NB4 (cell line): ENCODE measurements at regions not wholly inside any gene's neighbourhood (a gene's known extent, or its start where the extent isn't known, plus 50 kb on each side); places are given as distances from the start of the nearest gene placed in this dataset.

Source experiments
- DNase-seq: peaks from one replicate; pipeline ENCODE4 v3.0.0; 2010; ENCODE audit warnings: low read depth
- H3K4me3 ChIP-seq: one replicate; pipeline ENCODE4 v1.5.1; 2011; ENCODE audit warnings: mild to moderate bottlenecking, low read depth, low read length, moderate library complexity
- CTCF ChIP-seq: IDR thresholded peaks from one replicate; pipeline ENCODE4 v1.5.1; 2012; ENCODE audit warnings: low read depth, low read length
- MAX ChIP-seq: IDR thresholded peaks from 2 replicates; pipeline ENCODE4 v1.6.1; 2011; ENCODE audit warnings: low read depth, low read length
- MYC ChIP-seq: IDR thresholded peaks from 2 replicates; pipeline ENCODE4 v1.6.1; 2011; ENCODE audit warnings: low read depth, low read length
- POLR2A ChIP-seq: IDR thresholded peaks from 2 replicates; pipeline ENCODE4 v1.6.1; 2011; ENCODE audit warnings: mild to moderate bottlenecking; ENCODE audit not compliant: insufficient read length; ENCODE audit errors: extremely low read depth

- H3K4me3 ChIP-seq, result no peak overlapping the region
- TF ChIP-seq CTCF, result no peak
- no peak for TF ChIP-seq POLR2A
- TF ChIP-seq MYC, result no peak
- no peak for TF ChIP-seq MAX
- DNase-seq, result no peak
Observed at GRCh38 chr5:39662945-39663344, 238.2 kb upstream of the DAB2 start.

GRCh38 chr5:39661026-39661779 is 236.4 kb upstream of the DAB2 start:
- H3K4me3 ChIP-seq, result no peak overlapping the region
- no peak for TF ChIP-seq POLR2A
- no peak for TF ChIP-seq MAX
- TF ChIP-seq CTCF, result no peak
- no peak for TF ChIP-seq MYC
- DNase-seq, result no peak

GRCh38 chr5:39660020-39660419 is 235.2 kb upstream of the DAB2 start:
- no peak for DNase-seq
- TF ChIP-seq CTCF (no peak), POLR2A (no peak), MAX (no peak), MYC (no peak)
- no peak overlapping the region for H3K4me3 ChIP-seq

GRCh38 chr5:39658866-39659265 is 234.1 kb upstream of the DAB2 start:
- TF ChIP-seq CTCF (no peak), MYC (no peak), MAX (no peak), POLR2A (no peak)
- H3K4me3 ChIP-seq, result no peak overlapping the region
- DNase-seq, result no peak

- DNase-seq, result no peak
- TF ChIP-seq MAX, result no peak
- TF ChIP-seq CTCF, result no peak
- no peak for TF ChIP-seq MYC
- no peak for TF ChIP-seq POLR2A
- H3K4me3 ChIP-seq, result no peak overlapping the region
Observed at GRCh38 chr5:39657943-39658342, 233.2 kb upstream of the DAB2 start.

GRCh38 chr5:39656600-39656999 is 231.8 kb upstream of the DAB2 start:
- no peak overlapping the region for H3K4me3 ChIP-seq
- no peak for TF ChIP-seq POLR2A
- TF ChIP-seq MAX, result no peak
- TF ChIP-seq CTCF, result no peak
- TF ChIP-seq MYC, result no peak
- DNase-seq, result no peak
